Gastroesophageal sphincter (tissue), 3 donors: ENCODE measurements at regions not wholly inside any gene's neighbourhood (a gene's known extent, or its start where the extent isn't known, plus 50 kb on each side); places are given as distances from the start of the nearest gene placed in this dataset.

Source experiments
- POLR2A ChIP-seq, 2 donors: fragments of 450-650 bp; IDR thresholded peaks; one replicate each; pipeline ENCODE4 v1.6.1; 2017; ENCODE audit warnings: antibody characterized with exemption in 2 of 2, mild to moderate bottlenecking in 2 of 2, moderate library complexity in 1 of 2
- POLR2AphosphoS5 ChIP-seq: sonication (generic); formaldehyde crosslinking; IDR thresholded peaks from one replicate; pipeline ENCODE4 v1.6.1; 2017; ENCODE audit warnings: antibody characterized with exemption
- TF ChIP-seq, protein P1 (sequence below), 4 experiments: fragments of 200-600 bp in 2 of 4; fragments of 450-650 bp in 2 of 4; sonication (generic) in 1 of 4; IDR thresholded peaks; one replicate each; pipeline ENCODE4 v1.5.1; 2017 to 2019; ENCODE audit warnings: antibody characterized with exemption in 4 of 4, mild to moderate bottlenecking in 2 of 4, moderate library complexity in 2 of 4

DNA sequence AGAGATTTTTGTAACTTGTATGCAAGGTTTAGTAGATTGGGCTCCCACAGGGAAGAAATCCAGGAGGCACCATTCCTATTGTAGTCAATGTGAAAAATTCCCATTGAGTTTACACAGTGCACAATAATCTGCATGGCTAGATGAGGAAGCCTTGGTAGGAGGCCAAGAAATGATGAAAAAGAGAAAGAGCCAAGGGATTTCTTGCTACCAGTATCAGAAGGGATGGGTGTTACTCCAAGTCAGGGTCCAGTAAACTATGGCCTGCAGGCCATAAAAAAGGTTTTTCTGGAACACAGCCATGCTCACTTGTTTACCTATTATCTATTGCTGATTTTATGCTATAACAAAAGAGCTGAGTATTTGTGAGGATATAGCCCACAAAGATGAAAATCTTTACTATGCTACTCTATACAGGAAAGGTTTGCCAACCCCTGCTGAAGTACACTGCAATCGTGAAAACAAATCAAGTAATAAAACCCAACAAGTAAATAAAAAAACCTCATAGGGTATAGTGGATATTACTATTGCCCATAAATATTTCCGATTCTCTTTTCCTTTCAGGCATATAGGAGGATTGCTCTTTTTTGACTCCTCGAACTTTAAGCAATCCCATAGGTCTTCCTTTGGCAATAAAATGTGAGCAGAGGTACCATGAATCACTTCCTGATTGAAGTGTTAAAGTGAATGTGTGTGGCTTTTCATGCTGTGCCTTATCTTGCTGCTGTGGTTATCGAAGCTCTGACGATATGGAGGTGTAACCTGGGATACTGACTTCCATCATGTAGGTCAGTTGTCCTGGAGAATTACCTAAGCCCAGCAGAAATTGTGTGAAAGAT lies 256.3 kb upstream of the MAGI2 start:
- no peak for TF ChIP-seq POLR2A (IDR thresholded peaks at IDR 0.05)
- no peak for TF ChIP-seq POLR2AphosphoS5
- TF ChIP-seq, protein P1, sequence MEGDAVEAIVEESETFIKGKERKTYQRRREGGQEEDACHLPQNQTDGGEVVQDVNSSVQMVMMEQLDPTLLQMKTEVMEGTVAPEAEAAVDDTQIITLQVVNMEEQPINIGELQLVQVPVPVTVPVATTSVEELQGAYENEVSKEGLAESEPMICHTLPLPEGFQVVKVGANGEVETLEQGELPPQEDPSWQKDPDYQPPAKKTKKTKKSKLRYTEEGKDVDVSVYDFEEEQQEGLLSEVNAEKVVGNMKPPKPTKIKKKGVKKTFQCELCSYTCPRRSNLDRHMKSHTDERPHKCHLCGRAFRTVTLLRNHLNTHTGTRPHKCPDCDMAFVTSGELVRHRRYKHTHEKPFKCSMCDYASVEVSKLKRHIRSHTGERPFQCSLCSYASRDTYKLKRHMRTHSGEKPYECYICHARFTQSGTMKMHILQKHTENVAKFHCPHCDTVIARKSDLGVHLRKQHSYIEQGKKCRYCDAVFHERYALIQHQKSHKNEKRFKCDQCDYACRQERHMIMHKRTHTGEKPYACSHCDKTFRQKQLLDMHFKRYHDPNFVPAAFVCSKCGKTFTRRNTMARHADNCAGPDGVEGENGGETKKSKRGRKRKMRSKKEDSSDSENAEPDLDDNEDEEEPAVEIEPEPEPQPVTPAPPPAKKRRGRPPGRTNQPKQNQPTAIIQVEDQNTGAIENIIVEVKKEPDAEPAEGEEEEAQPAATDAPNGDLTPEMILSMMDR (IDR thresholded peaks at IDR 0.05), result no peak
